T-helper 2 cell treated with Interferon-gamma antibody and Interleukin-4, amounts not matched to agents 5 μg/mL and 100 μg/mL, for 36 hours (primary cell): ENCODE measurements at regions not wholly inside any gene's neighbourhood (a gene's known extent, or its start where the extent isn't known, plus 50 kb on each side); places are given as distances from the start of the nearest gene placed in this dataset.
A peak's percentile ranks its signal among the peaks of the same experiment; 100 is the strongest.

Experiments
- DNase-seq: peaks from one replicate; pipeline ENCODE4 v3.0.0; 2021; ENCODE audit warnings: low spot score
- H3K27ac Mint-ChIP-seq: one replicate; pipeline ENCODE4 v1.8.0; 2021; ENCODE audit warnings: mild to moderate bottlenecking, mixed read lengths
- H3K27me3 Mint-ChIP-seq: one replicate; pipeline ENCODE4 v1.8.0; 2021; ENCODE audit warnings: low read depth, mixed read lengths
- H3K36me3 Mint-ChIP-seq: one replicate; pipeline ENCODE4 v1.8.0; 2021; ENCODE audit warnings: low read depth, mixed read lengths
- H3K4me1 Mint-ChIP-seq: one replicate; pipeline ENCODE4 v1.8.0; 2021; ENCODE audit warnings: low read depth, mixed read lengths
- H3K4me3 Mint-ChIP-seq: one replicate; pipeline ENCODE4 v1.8.0; 2022; ENCODE audit warnings: mild to moderate bottlenecking, moderate library complexity, mixed read lengths
- H3K9me3 Mint-ChIP-seq: one replicate; pipeline ENCODE4 v1.8.0; 2021; ENCODE audit warnings: mixed read lengths

GRCh38 chr16:85422632-85423550 lies 190.2 kb upstream of the GSE1 start:
- Mint-ChIP-seq H3K27me3 (peaks cover 8% of the 10 kb centered on the region), H3K4me3 (no peak overlapping the region), H3K27ac (no peak overlapping the region), H3K9me3 (no peaks in the 10 kb centered on the region), H3K36me3 (no peaks in the 10 kb centered on the region), H3K4me1 (peaks cover 2% of the 10 kb centered on the region)
- DNase-seq: no peak

GRCh38 chr16:85423631-85424030 lies 189.5 kb upstream of the GSE1 start:
- Mint-ChIP-seq H3K27me3 (peaks cover 7% of the 10 kb centered on the region), H3K9me3 (no peaks in the 10 kb centered on the region)
- no peak for DNase-seq

GRCh38 chr16:85424260-85425073 lies 188.7 kb upstream of the GSE1 start:
- H3K27me3 Mint-ChIP-seq: peaks cover 6% of the 10 kb centered on the region
- no peak overlapping the region for H3K4me3 Mint-ChIP-seq
- DNase-seq: no peak
- no peak overlapping the region for H3K27ac Mint-ChIP-seq
- H3K36me3 Mint-ChIP-seq: no peaks in the 10 kb centered on the region
- no peaks in the 10 kb centered on the region for H3K9me3 Mint-ChIP-seq
- H3K4me1 Mint-ChIP-seq: peaks cover 2% of the 10 kb centered on the region

More at GRCh38 chr16:85423631-85424030, 189.5 kb upstream of the GSE1 start:
- Mint-ChIP-seq H3K4me1 (peaks cover 2% of the 10 kb centered on the region), H3K36me3 (no peaks in the 10 kb centered on the region), H3K27ac (no peak overlapping the region), H3K4me3 (no peak overlapping the region)

GRCh38 chr16:85425074-85425662 lies 188.0 kb upstream of the GSE1 start:
- DNase-seq: no peak
- peaks cover 2% of the 10 kb centered on the region for H3K4me1 Mint-ChIP-seq

GRCh38 chr16:85426806-85427205 lies 186.3 kb upstream of the GSE1 start:
- Mint-ChIP-seq H3K27me3 (peaks cover 6% of the 10 kb centered on the region), H3K4me3 (no peak overlapping the region)

More at GRCh38 chr16:85425074-85425662, 188.0 kb upstream of the GSE1 start:
- Mint-ChIP-seq H3K27ac (no peak overlapping the region), H3K4me3 (no peak overlapping the region), H3K27me3 (peaks cover 6% of the 10 kb centered on the region), H3K9me3 (no peaks in the 10 kb centered on the region), H3K36me3 (no peaks in the 10 kb centered on the region)

GRCh38 chr16:85428168-85428898 lies 184.8 kb upstream of the GSE1 start:
- no peak overlapping the region for H3K4me3 Mint-ChIP-seq
- no peaks in the 10 kb centered on the region for H3K9me3 Mint-ChIP-seq
- DNase-seq: peak; percentile 26
- no peaks in the 10 kb centered on the region for H3K36me3 Mint-ChIP-seq
- H3K4me1 Mint-ChIP-seq: no peaks in the 10 kb centered on the region
- no peak overlapping the region for H3K27ac Mint-ChIP-seq
- peaks cover 6% of the 10 kb centered on the region for H3K27me3 Mint-ChIP-seq

More at GRCh38 chr16:85426806-85427205, 186.3 kb upstream of the GSE1 start:
- Mint-ChIP-seq H3K36me3 (no peaks in the 10 kb centered on the region), H3K27ac (no peak overlapping the region), H3K9me3 (no peaks in the 10 kb centered on the region), H3K4me1 (no peaks in the 10 kb centered on the region)
- DNase-seq: no peak

- Mint-ChIP-seq H3K36me3 (no peaks in the 10 kb centered on the region), H3K4me3 (no peak overlapping the region), H3K27me3 (peaks cover 6% of the 10 kb centered on the region), H3K9me3 (no peaks in the 10 kb centered on the region), H3K27ac (no peak overlapping the region), H3K4me1 (no peaks in the 10 kb centered on the region)
- no peak for DNase-seq
Observed at GRCh38 chr16:85428899-85429775, 184.0 kb upstream of the GSE1 start.

GRCh38 chr16:85429776-85430522 lies 183.2 kb upstream of the GSE1 start:
- no peaks in the 10 kb centered on the region for H3K4me1 Mint-ChIP-seq
- H3K9me3 Mint-ChIP-seq: no peaks in the 10 kb centered on the region
- H3K27ac Mint-ChIP-seq: no peak overlapping the region
- DNase-seq: no peak
- no peaks in the 10 kb centered on the region for H3K36me3 Mint-ChIP-seq
- peaks cover 6% of the 10 kb centered on the region for H3K27me3 Mint-ChIP-seq
- no peak overlapping the region for H3K4me3 Mint-ChIP-seq

- H3K27me3 Mint-ChIP-seq: peaks cover 4% of the 10 kb centered on the region
- no peaks in the 10 kb centered on the region for H3K36me3 Mint-ChIP-seq
- H3K27ac Mint-ChIP-seq: no peak overlapping the region
- H3K4me1 Mint-ChIP-seq: no peaks in the 10 kb centered on the region
- H3K9me3 Mint-ChIP-seq: no peaks in the 10 kb centered on the region
- no peak for DNase-seq
- no peak overlapping the region for H3K4me3 Mint-ChIP-seq
Observed at GRCh38 chr16:85430523-85431421, 182.3 kb upstream of the GSE1 start.

GRCh38 chr16:85431431-85432124 lies 181.5 kb upstream of the GSE1 start:
- H3K27me3 Mint-ChIP-seq: peaks cover 1% of the 10 kb centered on the region
- H3K9me3 Mint-ChIP-seq: no peaks in the 10 kb centered on the region
- no peaks in the 10 kb centered on the region for H3K36me3 Mint-ChIP-seq
- DNase-seq: no peak
- no peaks in the 10 kb centered on the region for H3K4me1 Mint-ChIP-seq
- no peak overlapping the region for H3K4me3 Mint-ChIP-seq
- H3K27ac Mint-ChIP-seq: no peak overlapping the region

GRCh38 chr16:85432606-85433005 lies 180.5 kb upstream of the GSE1 start:
- Mint-ChIP-seq H3K4me3 (no peak overlapping the region), H3K27me3 (no peaks in the 10 kb centered on the region)

More at GRCh38 chr16:85432606-85433005, 180.5 kb upstream of the GSE1 start:
- no peak for DNase-seq
- Mint-ChIP-seq H3K9me3 (no peaks in the 10 kb centered on the region), H3K36me3 (no peaks in the 10 kb centered on the region), H3K27ac (no peak overlapping the region), H3K4me1 (no peaks in the 10 kb centered on the region)
